ENCODE measurements at regions not wholly inside any gene's neighbourhood (a gene's known extent, or its start where the extent isn't known, plus 50 kb on each side); places are given as distances from the start of the nearest gene placed in this dataset.
"Not testable (repeated sequence)": the region's sequence is repeated elsewhere in the genome, so short reads cannot be mapped to it uniquely, and the experiment has no call there.

- DNase-seq: no peak
Measured at GRCh38 chr5:110872963-110873362, 134.2 kb downstream of the SLC25A46 start.

- no peak for DNase-seq
Measured at GRCh38 chr5:110873773-110874437, 135.1 kb downstream of the SLC25A46 start.

GRCh38 chr5:110875115-110875514, 136.3 kb downstream of the SLC25A46 start:
- not testable (repeated sequence) for DNase-seq

GRCh38 chr5:110878115-110878514, 139.3 kb downstream of the SLC25A46 start:
- DNase-seq: no peak

DNA sequence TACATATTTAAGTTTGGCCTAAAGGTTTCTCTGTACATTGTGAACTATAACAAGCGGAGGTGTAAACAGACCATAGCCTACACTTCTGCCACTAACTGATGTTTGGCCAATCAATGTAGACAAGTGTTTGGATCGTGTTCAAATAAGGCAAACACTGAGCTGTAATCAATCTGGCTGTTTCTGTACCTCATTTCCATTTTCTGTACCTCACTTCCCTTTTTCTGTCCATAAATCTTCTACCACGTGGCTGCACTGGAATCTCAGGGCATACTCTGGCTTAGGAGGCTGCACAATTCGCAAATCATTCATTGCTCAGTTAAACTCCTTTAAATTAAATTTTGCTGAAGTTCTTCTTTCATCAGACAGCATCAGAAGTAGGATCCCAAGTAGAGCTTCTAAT, 140.9 kb downstream of the SLC25A46 start:
- DNase-seq: no peak

- DNase-seq: no peak
Measured at GRCh38 chr5:110880413-110880812, 141.6 kb downstream of the SLC25A46 start.

DNA sequence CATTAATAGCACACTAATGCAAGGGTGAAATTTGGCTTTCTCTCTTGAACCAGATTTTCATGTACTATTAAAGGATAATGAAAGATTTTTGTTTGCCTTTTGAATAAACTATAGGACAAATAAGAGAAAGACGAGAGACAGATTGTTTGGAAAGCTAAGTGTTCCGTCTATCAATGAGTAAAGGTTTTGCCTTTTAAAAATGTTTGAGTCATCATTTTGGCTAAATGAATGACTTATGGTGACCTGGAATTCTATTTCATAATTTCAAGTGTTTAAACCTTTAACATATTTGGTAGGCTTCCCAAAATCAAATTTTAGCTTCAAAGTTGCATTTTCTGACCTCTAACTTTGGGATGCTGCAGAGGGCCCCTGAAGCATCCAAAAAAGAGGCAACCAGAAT, 145.2 kb downstream of the SLC25A46 start:
- no peak for DNase-seq

DNA sequence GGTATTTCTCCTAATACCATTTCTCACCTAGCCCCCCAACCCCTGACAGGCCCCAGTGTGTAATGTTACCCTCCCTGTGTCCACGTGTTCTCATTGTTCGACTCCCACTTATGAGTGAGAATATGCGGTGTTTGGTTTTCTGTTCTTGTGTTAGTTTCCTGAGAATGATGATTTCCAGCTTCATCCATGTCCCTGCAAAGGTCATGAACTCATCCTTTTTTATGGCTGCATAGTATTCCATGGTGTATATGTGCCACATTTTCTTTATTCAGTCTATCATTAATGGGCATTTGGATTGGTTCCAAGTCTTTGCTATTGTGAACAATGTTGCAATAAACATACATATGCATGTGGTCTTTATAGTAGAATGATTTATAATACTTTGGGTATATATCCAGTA, 148.4 kb downstream of the SLC25A46 start:
- DNase-seq: not testable (repeated sequence)

DNA sequence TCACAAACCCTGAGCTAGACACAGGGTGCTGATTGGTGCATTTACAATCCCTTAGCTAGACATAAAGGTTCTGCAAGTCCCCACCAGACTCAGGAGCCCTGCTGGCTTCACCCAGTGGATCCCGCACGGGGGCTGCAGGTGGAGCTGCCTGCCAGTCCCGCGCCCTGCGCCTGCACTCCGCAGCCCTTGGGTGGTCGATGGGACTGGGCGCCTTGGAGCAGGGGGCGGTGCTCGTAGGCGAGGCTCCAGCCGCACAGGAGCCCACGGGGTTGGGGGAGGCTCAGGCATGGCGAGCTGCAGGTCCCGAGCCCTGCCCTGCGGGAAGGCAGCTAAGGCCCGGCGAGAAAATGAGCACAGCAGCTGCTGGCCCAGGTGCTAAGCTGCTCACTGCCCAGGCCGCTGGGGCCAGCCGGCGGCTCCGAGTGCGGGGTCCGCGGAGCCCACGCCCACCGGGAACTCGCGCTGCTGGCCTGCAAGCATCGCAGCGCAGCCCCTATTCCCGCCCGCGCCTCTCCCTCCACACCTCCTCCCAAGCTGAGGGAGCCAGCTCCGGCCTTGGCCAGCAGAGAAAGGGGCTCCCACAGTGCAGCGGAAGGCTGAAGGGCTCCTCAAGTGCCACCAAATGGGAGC, 155.2 kb downstream of the SLC25A46 start:
- DNase-seq: not testable (repeated sequence)

GRCh38 chr5:110894805-110895204, 156.0 kb downstream of the SLC25A46 start:
- no peak for DNase-seq

- no peak for DNase-seq
Measured at GRCh38 chr5:110896901-110897300, 158.1 kb downstream of the SLC25A46 start.

- no peak for DNase-seq
Measured at GRCh38 chr5:110899566-110900412, 161.0 kb downstream of the SLC25A46 start.

- no peak for DNase-seq
Measured at GRCh38 chr5:110900829-110901228, 162.0 kb downstream of the SLC25A46 start.

DNA sequence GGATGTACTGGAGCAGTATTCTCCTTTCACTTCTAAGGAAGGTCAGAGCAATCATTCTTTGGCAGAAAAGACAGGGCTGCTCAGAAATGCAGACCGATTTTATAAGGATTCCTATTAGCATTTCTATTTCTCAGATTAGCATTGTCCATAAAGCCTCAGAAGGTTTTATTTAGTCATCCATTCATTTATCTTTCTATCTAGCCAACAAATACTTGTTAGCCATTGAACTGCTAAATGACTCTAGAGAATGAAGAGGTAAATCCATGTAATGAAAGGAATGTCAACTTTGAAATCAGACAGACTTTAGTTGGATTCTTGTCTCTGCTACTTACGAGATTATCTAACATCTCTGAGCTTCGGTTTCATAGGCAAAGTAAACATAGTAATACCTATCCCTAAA, 165.2 kb downstream of the SLC25A46 start:
- no peak for DNase-seq

GRCh38 chr5:110908848-110909247, 162.7 kb upstream of the TSLP start:
- no peak for DNase-seq

DNA sequence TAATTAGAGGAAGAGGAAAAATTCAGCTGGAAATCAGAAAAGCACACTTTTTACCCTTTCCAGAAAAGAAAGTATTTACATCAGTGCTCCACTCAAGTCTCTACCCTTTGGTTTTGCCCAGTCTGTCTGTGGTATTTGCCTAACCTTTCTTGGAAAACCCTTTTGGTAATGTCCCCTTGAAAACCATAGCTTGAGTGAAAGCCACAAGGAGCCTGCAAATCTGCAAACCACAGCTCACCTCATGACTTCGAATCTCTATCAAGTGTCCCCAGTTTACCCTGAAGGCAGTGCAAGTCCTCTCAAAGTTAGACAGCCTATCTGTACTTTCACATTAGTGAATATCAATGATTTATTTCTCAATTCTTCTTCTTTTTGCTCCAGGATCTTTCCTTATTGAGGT, 162.1 kb upstream of the TSLP start:
- DNase-seq: no peak

DNA sequence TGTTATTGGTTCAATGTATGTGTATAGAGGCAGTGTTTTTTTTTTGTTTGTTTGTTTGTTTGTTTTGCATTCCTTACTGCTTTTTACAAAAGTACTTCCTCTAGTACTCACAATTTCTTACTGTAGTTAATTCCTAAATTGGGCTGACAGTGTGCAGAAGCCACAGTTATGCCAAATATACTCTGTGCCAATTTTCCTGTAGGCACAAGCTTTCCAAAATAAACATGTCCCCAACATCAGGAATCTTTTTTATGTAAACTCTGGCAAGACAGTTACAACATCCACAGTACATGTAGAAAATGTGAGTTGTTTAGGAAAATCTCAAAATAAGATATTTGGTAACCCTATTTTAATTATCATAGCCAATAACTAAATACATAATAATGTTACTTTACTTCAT, 161.6 kb upstream of the TSLP start:
- no peak for DNase-seq

GRCh38 chr5:110913221-110913620, 158.3 kb upstream of the TSLP start:
- DNase-seq: no peak

DNA sequence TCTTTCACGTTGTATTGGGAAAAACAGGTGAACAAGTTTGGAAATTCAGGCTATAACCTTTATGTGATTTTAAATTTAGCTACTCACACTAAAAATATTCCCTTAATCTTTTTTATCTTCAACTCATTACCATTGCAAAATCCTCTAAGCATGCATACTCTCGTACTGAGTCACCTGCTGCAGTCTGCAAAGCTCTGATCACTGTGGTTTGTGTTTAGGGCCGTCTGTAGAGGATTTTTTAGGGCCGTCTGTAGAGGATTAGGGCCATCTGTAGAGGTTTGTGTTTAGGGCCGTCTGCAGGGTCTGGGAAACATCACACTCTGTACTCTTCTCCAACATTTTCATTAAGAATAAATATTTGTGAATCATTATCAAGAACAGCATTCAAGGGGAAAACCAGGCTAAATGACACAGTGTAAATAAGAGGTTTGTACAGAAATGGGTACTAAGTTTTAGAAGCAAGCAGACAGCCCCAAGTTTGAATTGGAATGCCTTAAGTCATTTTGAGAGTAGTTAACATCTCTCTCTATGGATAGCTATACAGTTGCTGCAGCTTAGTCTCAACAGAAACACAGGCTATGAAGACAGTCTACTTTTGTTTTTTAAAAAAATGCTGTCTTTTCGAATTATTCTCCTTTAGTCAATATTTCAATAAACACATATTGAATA, 155.0 kb upstream of the TSLP start:
- DNase-seq: no peak

DNA sequence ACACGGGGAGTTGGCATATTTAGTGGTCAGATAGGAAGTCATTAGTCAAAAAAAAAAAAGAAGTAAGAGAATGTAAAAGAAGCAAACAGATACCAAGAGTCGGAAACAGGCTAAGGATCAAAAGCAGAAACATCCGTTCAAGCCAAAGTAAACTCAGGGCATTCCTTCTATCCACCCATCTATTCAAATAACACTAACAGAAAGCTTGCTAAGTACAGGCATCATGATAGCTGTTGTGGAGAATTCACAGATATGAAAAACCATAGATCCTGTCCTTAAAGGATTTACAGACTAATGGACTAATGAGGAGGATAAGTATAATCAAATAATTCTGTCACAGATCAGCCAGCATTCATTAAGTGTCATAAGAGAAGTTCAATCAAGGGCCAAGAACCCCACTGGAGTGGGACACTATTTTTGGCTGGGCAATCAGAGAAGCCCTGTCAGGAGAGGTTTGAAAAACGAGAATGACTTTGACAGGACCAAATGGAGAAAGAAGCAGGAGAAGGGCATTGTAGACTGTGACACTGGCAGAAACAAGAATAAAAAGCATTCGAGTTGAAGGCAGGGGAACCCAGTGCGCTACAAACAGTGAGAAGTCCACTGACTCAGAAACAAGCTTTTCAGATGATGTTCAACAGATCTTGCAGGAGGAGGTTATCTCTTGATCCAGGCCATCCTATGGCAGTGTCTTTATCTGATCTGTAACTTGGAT, 154.2 kb upstream of the TSLP start:
- no peak for DNase-seq

DNA sequence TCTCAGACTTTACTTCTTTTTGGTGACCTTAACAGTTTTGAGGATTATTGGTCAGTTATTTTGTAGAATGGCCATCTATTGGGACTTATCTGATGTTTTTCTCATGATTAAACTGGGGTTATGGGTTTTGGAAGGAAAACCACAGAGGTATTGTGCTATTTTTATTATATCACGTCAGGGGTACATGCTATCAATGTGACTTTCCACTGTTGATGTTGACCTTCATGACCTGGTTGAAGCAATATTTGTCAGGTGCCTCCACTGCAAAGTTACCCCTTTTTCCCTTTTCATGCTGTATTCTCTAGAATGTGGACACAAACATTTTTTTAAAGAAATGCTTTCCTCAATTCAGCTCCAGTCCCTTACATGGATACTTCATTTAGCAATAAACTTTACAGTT, 152.8 kb upstream of the TSLP start:
- no peak for DNase-seq

DNA sequence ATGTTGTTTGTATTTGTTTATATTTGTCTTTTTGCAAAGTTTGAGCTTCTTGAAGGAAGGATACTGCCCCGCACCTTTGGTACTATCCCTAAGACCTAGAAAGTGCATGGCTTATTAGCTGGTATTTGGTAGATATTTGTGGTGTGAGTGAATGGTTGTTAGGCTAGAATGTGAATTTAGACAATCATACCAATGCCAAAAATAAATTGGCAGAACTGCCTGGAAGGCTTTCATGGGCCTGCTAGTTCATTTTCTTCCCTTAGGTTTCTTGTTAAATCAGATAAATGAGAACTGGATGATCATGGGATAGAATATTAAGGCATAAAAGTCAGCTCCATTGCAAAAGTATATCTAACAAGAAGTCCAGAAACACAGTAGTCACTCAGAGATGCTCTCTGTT, 147.5 kb upstream of the TSLP start:
- no peak for DNase-seq

DNA sequence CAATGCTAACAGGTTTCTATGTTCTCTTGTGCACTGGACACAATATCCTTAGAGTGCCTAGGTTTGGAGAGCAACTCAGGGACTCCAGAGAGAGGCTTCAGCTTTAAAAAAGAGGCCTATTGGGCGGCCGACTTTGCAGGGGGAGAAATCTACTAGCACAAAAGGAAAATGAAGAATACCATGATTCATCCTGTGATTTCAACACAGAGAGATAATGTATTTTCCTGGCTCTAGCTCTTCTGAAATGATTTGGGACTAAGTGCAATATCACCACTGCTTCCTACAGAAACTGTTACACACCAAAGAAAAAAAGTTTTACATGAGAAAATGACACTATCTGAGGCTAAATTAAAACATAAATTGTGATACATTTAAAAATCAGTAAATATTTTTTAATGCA, 146.1 kb upstream of the TSLP start:
- DNase-seq: no peak
